NCI-H446 (cell line): ENCODE measurements at regions not wholly inside any gene's neighbourhood (a gene's known extent, or its start where the extent isn't known, plus 50 kb on each side); places are given as distances from the start of the nearest gene placed in this dataset.
"Not testable (repeated sequence)": the region's sequence is repeated elsewhere in the genome, so short reads cannot be mapped to it uniquely, and the experiment has no call there.

Experiments
- DNase-seq, 2 experiments: peaks; one replicate each; lab custom pipeline; 2025; lab: John Stamatoyannopoulos, UW

DNA sequence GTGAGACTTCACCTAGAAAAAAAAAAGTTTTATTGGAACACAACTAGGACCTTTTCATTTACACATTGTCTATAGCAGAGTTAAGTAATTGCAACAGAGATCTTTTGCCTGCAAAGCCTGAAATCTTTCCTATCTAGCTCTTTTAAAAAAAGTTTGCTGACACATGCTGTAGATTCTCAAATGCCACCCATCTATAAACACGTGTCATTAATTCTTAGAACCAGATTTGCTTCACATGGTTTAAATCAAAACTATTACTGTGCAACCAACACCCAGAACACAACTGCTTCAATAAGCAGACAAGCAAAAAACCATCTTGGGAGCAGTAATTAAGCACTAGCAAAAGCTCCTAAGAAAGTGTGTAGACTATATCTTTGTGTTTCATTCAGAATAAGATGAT lies 55.0 kb downstream of the OXSM start:
- DNase-seq = no peak

DNA sequence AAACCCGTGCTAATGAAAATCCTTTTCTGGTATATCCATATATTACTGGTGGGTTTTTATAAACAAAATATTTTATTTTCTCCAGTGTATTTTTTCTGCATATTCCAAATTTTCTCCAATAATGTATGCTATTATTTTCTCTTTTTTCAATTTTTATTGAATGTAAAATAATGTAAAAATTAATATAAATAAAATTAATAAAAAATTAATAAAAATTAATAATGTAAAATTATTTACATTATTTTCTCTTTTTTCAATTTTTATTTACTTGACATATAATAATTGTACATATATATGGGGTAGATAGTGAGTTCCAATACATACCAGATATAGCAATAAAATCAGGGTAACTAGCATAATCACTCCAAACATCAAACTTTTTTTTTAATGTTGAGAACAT lies 56.4 kb downstream of the OXSM start:
- DNase-seq = no peak

DNA sequence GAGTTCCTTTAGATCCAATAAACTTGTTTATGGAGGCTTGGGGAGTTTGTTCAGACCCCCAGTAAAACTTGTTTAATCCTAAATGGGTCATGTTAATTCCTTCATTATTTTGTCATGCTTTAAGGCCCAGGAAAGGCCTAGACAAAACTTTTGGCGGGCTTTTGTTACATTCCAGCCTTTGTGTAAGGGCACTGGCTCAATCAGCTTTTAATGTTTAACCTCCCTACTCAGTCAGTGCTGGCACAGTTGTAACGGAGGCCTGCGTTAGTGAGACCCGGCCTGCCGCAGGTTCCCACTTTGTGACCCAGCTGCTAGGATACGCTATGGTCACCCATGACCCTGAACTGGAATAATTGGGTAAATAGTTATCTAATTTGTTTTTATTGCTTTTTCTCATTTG lies 59.2 kb downstream of the OXSM start:
- DNase-seq = no peak

DNA sequence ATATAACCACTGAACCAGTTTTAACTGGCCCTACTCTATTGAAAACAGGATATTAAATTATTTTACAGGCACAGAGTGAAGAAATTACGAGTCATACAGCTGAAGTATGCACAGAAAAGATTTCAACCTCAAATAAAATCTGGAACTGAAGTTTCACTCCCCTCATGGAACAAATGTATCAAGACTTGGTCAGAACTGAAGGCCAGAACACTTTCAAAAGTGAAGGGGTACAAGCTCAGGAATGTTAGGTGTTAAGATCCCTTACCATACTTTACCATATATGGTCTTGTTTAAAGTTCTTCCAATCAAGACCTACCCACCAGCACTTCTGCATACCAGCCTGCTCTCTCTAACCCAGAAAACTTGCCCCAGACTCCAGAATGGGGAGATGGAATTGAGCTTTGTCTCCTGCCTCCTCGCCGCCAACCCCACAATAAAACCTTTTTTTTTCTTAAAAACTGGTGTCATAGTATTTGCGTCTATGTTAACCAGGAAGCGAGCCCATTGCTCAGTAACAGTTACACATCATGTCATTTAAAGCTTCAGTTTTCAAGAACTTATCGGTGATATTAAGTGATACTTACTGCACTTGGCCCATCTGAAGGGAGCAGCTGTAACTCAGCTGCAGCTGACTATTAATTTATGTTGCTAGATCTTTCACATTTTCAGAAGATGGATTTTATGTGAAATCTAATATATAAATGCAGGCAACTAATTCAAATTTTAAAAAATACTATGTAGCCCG lies 59.9 kb downstream of the OXSM start:
- DNase-seq = no peak

DNA sequence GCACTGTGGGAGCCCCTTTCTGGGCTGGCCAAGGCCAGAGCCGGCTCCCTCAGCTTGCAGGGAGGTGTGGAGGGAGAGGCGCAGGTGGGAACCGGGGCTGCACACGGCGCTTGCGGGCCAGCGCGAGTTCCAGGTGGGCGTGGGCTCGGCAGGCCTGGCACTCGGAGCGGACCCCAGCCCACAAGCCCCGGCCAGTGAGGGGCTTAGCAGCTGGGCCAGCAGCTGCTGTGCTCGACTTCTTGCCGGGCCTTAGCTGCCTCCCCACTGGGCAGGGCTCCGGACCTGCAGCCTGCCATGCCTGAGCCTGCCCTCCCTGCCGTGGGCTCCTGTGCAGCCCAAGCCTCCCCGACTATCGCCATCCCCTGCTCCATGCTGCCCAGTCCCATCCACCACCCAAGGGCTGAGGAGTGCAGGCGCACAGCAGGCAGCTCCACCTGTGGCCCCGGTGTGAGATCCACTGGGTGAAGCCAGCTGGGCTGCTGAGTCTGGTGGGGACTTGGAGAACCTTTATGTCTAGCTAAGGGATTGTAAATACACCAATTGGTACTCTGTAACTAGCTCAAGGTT lies 61.9 kb downstream of the OXSM start:
- DNase-seq = not testable (repeated sequence)

DNA sequence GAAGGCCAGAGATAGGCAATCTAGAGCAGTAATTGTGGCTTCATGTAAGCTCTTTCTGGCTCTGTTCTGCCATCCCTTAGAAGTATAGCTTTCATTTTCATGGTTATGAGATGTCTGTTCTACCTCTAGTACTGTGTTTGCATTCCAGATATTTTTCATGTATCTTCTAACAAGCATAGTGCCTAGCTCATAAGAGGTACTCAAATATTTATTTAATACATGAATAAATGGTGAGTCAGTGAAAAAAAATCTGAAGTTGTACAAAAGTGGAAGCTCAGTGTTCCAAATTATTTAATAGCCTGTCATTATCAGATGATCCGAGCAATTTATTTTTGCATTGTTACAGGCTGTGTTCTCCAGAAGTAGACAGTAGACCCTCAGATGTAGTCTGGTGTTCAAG lies 64.3 kb downstream of the OXSM start:
- DNase-seq = no peak

DNA sequence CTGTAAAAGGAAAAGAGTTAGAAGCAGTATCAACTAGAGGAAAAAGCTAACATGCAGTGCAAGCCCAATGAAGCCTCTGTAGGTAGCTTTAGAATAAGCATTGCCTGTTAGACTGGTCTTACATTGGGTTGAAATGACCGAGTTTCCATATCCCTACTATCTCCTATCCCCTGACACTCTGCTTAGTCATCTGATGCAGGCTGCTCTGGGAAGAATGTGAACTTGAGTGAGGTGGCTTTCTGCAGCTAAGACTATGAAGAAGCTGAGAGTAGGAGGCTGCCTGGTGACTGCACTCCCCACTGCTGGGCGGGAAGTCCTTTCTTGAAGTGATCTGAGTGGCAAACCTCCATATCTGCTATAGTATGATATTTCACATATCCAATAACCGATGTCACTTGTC lies 64.7 kb downstream of the OXSM start:
- DNase-seq = no peak

DNA sequence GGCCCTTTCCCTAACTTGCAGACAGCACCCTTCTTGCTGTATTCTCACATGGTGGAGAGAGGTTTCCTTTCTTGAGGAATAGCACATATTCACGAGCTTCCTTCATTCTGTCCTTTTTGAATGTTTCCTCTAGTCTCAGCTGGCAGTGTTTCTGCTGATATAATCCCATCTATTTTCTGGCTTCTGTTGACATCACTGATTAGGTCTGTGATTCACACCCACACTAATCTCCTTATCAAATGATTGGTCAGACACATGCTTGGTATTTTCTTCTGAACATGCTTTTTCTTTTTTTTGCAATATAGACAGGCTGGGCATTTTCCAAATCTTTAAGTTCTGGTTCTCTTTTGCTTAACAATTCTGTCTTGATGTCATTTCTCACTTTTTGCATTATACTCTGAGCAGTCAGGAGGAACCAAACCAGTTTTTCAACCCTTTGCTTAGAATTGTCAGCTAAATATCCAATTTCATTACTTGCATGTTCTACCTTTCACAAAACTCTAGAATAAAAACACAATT lies 65.4 kb downstream of the OXSM start:
- DNase-seq = no peak

DNA sequence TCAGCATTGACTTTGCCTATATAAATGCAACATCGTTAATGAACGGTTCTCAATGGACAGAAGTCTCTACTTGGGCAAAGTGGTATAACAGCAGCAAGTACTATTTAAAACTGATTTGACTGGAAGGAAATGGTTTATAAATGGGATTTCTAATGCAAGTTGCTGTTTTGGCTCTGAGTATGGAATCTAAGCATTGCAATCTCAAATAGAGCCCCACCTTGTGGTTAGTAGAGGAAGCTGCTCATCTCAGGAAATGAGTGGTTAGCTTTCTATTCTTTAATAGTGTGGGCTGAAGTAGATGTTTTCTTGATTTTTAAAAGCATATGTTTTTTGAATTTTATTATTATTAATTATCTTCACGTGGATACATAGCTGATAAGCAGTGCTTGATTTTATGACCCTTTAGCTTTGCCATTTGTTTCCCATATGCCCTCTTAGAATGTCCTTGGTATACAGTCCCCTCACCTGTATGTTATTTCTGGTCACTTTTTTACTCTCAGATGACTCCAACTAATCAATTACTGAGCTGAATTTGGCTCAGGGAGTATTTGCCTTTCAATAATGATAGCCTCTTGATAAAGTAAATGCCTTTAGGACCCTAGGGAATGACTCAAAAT lies 67.1 kb downstream of the OXSM start:
- peak in 1 of 2 experiments; percentile 42 for DNase-seq

DNA sequence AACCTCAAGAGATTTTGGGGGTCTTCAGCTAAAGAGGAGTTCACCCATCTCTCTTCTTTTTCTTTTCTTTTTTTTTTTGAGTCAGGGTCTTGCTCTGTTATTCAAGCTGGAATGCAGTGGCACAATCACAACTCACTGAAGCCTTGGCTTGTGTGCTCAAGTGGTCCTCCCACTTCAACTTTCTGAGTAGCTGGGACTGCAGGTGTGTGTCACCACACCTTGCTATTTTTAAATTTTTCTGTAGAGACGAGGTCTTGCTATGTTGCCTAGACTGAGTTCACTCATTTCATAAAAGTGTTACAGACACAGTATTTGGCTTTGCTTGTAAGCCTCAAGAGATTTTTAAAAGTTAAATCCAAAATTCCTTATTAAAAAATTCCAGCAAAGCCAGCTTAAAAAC lies 71.7 kb downstream of the OXSM start:
- DNase-seq = no peak

DNA sequence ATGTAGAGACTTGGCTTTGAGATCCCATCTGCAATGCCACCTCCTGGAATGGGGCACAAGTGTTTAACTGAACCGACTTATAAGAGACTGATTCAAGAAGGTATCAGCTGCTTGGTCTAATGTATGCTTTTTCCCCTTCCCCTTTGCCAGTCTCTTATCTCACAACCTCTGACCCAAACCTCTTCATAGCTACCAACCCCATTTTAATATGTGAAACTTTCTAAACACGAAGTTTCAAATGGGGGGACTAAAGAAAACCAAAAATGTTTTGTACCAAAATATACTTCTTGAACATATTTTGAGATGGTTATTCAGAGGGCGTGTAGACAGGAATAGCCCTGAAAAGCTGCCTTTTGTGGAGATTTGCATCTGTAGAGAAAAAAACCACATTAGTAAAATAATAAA lies 73.1 kb downstream of the OXSM start:
- no peak for DNase-seq

DNA sequence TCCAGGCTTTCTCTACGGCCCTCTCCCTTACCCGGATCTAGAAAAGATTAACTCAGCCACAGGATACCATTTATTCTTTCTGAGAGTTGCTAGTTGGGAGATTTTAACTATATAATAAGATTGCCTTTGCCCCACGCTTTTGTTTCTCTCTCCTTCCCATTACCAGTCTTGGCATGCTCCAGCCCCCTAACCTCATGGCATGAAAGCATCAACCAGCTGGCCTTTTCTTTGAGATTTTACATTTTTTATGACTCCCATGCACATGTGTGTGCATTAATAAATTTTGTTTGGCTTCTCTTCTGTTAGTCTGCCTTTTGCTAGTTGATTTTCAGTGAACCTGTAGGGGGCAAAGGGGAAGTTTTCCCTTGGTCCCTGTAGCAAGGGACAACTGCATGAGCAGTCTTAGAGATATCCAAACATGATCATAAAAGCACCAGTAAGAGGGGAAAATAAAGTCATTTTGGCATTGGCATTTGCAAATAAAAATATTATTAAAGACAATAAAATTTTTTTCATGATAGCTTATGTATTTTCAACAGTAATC lies 73.6 kb downstream of the OXSM start:
- DNase-seq = peak in 1 of 2 experiments; percentile 2

DNA sequence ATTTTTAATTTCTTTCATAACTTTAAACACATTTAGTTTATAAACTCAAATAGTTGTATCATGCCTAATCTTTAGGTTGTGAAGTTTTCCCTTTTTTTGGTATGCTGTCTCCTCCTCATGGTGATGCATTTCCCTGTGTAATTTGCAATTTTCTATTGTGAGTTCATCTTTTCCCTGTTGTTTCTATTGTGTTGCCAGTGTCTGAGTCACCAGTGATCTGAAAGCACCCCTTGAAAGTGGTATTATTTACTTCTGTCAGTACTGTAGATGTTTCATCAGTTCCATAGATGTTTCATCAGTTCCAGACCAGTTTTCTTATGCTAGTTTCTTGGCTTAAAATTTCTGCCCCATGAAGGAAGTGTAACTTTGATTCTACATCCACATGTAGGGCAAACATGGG lies 80.6 kb downstream of the OXSM start:
- DNase-seq = no peak

DNA sequence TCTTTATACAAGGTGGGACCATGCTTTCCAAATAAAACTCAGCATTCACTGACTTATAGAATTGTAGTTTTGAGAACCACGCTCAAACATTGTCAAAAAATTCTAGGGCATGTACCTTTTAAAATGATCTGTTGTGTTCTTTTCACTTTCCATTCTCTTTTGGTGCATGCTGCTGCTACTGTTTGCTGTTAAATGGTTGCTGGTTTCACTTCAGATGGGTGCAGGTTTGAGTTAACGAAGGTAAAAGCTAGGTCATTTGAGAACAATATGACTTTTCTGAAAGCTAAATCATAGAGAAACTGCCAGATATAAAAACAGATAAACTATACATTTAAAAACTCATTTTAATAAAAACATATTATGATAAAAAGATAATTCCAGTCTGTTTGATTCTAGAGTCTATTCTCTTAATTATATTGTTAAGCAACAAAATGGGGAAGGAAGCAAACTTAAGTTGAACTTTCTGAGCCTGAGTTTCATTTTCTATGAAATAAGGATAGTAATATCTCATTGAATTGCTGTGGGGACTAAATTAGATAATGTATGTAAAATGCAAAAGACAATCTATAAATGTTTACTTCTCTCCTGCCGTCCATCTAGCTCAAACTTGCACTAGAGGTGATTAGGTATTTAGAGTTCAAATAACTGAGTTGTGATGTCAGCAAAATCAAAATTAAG lies 82.4 kb downstream of the OXSM start:
- no peak for DNase-seq

DNA sequence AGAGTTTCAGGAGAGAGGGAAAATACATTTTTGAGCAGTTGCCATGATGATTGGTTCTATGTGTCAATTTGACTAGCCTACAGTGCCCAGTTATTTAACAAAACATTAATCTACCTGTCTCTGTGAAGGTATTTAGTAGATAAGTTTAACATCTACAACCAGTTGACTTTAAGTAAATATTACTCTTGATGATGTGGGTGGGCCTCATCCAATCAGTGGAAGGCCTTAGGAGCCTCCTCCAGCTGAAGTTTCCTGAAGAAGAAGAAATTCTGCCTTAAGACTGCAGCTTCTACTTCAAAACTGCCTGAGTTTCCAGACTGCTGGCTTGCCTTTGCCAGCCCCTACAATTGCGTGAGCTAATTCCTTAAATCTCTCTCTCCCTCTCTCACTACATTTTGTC lies 93.6 kb downstream of the OXSM start:
- no peak for DNase-seq

DNA sequence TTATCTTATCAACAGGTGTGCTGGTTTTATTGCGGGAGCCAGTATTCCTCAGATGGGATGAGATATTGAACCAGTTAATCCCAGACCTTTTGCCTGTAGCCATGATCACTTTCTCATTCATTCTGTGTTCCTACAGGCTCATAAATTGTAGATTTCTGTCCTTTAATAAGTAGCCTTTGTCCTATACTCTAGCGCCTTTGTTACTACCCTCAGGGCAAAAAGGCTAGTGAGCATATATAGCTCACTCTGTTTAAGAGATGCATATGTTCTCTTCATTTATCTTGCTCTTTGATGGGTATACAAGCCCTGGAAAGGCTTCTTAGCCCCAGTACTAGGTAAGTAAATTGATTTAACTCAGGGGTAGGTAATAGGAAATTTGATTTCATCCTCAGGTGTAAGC lies 95.1 kb downstream of the OXSM start:
- DNase-seq = no peak

DNA sequence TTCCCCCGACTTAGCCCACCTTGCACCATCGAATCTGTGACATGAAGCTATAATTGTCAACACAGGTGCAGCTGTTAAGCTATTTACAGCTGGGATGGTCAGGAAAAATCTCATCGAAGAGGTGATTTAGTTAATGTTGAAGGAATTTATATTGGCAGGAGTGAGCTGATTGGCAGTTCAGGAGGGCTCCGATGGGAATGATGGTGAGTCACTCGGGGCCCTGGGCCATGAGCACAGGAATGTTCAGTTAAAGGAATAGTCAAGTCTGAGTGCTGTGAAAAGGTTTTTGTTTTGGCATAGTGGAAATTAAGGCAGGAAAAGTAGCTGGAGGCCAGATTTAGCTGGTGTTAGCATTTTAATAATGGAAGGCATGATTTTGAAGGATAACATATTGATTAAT lies 95.7 kb downstream of the OXSM start:
- DNase-seq = no peak

DNA sequence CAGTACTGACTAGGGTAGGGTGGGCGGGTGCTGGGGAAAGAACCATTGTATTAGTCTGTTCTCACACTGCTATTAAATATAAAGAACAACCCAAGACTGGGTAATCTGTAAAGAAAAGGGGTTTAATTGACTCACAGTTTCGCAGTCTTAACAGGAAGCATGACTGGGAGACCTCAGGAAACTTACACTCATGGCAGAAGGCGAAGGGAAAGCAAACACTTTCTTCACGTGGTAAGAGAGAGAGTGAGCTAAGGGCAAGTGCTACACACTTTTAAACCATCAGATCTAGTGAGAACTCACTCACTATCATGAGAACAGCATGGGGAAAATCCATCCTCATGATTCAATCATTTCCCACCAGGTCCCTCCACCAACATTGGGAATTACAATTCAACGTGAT lies 98.0 kb downstream of the OXSM start:
- no peak for DNase-seq

DNA sequence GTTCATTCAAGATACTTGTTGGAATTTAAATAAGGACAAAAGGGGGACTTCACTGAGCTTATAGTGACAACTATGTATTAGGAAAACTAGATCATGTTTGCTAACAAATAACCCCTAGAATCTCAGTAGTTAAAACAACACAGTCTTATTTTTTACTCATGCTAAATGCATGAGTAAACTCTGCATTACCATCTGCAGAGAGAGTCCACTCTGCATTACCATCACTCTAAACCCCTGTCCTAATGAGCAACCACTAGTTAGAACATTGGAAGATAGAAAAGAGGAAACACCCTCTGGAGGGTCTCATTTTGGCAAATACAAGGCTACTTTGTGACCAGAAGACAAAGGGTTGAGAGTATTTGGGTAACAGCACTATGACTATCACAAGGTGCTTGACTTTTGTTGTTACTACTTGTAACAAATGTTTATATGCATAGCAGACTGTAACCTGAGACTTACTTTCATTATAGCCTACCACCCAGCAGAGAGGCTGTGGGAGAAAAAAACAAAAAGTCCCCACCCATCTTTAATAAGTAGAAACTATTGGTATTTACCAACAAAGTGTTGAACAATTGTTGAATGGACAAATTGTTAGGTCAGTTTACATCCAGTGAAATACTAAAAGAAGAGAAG lies 99.1 kb downstream of the OXSM start:
- no peak for DNase-seq

DNA sequence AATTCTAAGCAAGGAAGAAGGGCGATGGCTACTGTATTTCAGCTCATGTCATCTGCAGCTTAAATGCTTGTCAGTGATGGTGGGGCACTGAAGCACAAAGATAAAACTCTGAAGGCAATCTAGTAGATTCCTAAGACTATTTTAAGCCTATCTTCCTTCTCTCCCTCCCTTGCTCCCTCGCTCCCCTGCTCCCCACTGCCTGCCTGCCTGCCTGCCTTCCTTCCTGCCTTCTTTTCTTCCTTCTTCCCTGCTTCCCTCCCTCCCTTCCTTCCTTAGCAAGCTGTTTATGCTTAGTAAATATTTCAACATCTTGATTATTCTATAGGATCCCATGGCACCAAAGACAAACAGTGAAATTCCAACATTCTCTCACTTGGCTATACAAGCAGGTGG lies 99.6 kb downstream of the OXSM start:
- DNase-seq = no peak

DNA sequence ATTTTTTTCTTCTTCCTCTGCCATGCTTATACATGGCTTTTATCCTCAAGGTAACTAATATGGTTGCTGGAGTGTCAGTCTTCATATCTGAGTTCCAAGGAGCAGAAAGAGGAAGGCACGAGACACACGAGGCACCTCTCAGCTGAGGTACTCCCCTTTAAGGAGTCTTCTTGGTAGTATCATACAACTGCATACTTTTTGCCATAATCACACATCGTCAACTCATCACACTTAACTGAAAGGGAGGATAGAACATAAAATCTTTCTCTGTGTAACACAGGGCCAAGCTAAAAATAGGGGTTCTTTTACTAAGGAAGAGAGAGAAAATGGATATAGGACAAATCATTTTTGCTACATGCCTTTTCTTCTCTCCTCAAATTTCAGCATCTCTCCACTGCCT lies 104.2 kb downstream of the OXSM start:
- DNase-seq = no peak

DNA sequence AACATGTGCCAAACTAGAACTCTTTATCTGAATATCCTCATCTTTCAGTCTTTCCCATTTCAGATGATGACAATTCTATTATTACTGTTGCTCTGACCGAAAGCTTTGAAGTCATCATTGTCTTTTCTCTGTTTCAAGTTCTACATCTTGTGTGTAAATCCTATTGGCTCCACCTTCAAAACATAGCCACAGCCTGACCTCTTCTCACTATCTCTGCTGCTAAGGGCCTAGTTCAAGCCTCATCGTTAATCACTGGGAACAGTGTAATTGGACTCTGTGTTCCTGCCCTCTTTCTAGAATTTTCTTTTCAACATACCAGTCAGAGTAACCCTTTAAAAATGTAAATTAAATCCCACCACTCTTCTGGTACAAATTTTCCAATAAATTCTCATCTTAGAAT lies 105.1 kb downstream of the OXSM start:
- DNase-seq = no peak
